ENCODE measurements at regions not wholly inside any gene's neighbourhood (a gene's known extent, or its start where the extent isn't known, plus 50 kb on each side); places are given as distances from the start of the nearest gene placed in this dataset.

GRCh38 chr6:144477396-144477795 lies 192.3 kb downstream of the UTRN start:
- TF ChIP-seq, protein P1, sequence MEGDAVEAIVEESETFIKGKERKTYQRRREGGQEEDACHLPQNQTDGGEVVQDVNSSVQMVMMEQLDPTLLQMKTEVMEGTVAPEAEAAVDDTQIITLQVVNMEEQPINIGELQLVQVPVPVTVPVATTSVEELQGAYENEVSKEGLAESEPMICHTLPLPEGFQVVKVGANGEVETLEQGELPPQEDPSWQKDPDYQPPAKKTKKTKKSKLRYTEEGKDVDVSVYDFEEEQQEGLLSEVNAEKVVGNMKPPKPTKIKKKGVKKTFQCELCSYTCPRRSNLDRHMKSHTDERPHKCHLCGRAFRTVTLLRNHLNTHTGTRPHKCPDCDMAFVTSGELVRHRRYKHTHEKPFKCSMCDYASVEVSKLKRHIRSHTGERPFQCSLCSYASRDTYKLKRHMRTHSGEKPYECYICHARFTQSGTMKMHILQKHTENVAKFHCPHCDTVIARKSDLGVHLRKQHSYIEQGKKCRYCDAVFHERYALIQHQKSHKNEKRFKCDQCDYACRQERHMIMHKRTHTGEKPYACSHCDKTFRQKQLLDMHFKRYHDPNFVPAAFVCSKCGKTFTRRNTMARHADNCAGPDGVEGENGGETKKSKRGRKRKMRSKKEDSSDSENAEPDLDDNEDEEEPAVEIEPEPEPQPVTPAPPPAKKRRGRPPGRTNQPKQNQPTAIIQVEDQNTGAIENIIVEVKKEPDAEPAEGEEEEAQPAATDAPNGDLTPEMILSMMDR (conservative IDR thresholded peaks at IDR 0.05): no peak
- no peak for TF ChIP-seq ZFX (IDR thresholded peaks at IDR 0.05)

All from C4-2B (cell line).